Ishikawa (cell line): ENCODE measurements at regions not wholly inside any gene's neighbourhood (a gene's known extent, or its start where the extent isn't known, plus 50 kb on each side); places are given as distances from the start of the nearest gene placed in this dataset.

ENCODE experiments used
- CEBPB ChIP-seq: IDR thresholded peaks from 2 replicates; pipeline ENCODE4 v1.6.1; 2012
- EP300 ChIP-seq: IDR thresholded peaks from 2 replicates; pipeline ENCODE4 v1.6.1; 2012; ENCODE audit warnings: borderline replicate concordance
- YY1 ChIP-seq: IDR thresholded peaks from 2 replicates; pipeline ENCODE4 v1.6.1; 2012; ENCODE audit warnings: low read depth
- ZBTB7A ChIP-seq: IDR thresholded peaks from 2 replicates; pipeline ENCODE4 v1.6.1; 2012; ENCODE audit warnings: low read depth

- TF ChIP-seq CEBPB (no peak), ZBTB7A (no peak), EP300 (no peak), YY1 (no peak)
Measured at GRCh38 chr6:119830069-119830468, 480.5 kb upstream of the MAN1A1 start.
